ENCODE measurements at regions not wholly inside any gene's neighbourhood (a gene's known extent, or its start where the extent isn't known, plus 50 kb on each side); places are given as distances from the start of the nearest gene placed in this dataset.

DNA sequence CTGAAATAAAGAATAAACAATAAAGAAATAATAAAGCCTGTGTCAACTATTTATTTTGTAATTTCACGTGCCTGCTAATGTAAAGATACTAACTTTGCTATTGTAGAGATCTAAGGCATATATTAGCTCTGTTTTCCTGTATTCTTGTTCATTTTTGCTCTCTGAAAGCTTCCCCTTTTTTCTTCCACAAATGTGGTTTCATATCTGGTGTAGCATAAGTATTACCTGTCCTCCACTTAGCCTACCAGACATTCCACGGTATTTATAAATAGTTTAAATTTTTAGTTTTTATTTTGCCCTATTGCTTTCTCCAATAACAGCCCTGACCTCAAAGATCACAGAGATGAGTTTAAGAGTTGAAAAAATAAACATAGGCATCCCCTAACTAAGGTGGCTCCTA is 92.6 kb upstream of the ATP2B1 start:
- Mint-ChIP-seq H3K4me3 (no peak overlapping the region), H3K36me3 (no peaks in the 10 kb centered on the region), H3K9me3 (no peaks in the 10 kb centered on the region), H3K27me3 (no peaks in the 10 kb centered on the region), H3K4me1 (ENCODE audit: unreplicated experiment) (peaks cover 15% of the 10 kb centered on the region), H3K27ac (no peak overlapping the region)
- TF ChIP-seq, protein P1, sequence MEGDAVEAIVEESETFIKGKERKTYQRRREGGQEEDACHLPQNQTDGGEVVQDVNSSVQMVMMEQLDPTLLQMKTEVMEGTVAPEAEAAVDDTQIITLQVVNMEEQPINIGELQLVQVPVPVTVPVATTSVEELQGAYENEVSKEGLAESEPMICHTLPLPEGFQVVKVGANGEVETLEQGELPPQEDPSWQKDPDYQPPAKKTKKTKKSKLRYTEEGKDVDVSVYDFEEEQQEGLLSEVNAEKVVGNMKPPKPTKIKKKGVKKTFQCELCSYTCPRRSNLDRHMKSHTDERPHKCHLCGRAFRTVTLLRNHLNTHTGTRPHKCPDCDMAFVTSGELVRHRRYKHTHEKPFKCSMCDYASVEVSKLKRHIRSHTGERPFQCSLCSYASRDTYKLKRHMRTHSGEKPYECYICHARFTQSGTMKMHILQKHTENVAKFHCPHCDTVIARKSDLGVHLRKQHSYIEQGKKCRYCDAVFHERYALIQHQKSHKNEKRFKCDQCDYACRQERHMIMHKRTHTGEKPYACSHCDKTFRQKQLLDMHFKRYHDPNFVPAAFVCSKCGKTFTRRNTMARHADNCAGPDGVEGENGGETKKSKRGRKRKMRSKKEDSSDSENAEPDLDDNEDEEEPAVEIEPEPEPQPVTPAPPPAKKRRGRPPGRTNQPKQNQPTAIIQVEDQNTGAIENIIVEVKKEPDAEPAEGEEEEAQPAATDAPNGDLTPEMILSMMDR (conservative IDR thresholded peaks at IDR 0.05), result no peak
- DNase-seq (ENCODE audit: extremely low spot score, unreplicated experiment), result no peak

DNA sequence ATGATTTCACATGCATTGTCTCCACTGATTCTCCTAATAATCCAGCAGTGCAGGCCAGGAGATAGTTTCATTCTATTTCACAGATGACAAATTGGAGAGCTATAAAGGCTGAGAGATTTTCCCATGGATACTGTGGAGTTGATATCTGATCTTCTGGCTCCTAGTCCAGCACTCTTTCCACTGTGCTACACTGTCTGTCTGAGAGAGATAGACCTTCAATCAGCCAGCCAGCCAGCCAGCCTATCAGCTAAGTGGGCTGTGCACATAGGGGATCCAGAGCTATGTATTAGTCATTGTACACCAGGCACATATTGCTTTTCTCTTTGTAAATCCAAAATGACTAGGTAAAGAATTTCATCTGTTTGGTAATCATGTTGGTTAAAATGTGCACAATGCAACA is 91.8 kb upstream of the ATP2B1 start:
- Mint-ChIP-seq H3K4me3 (no peak overlapping the region), H3K27ac (no peak overlapping the region), H3K36me3 (no peaks in the 10 kb centered on the region), H3K27me3 (no peaks in the 10 kb centered on the region), H3K4me1 (ENCODE audit: unreplicated experiment) (peaks cover 15% of the 10 kb centered on the region), H3K9me3 (peaks cover under 1% of the 10 kb centered on the region)
- DNase-seq (ENCODE audit: extremely low spot score, unreplicated experiment), result no peak
- TF ChIP-seq, protein P1 (conservative IDR thresholded peaks at IDR 0.05), result no peak

DNA sequence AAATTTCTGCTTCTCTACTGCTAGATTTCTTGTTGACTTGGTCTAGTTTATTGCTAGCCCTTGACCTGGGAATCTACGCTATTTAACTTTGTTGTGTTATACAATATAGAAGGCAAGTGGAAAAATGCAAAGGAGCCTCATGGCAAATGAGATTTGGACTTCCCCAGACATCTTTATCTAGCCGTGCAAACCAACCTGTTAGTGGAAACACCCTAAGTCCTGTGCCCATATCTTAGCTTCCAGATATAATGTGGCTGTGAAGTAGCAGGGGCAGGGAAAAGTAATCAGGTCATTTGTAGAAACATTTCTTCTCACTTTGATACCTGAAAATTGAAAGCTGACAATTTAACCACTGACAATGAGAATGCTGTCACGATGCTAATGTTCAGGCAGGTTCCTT is 90.7 kb upstream of the ATP2B1 start:
- TF ChIP-seq, protein P1 (conservative IDR thresholded peaks at IDR 0.05), result no peak
- no peaks in the 10 kb centered on the region for H3K27me3 Mint-ChIP-seq
- H3K27ac Mint-ChIP-seq, result no peak overlapping the region
- no peak overlapping the region for H3K4me3 Mint-ChIP-seq
- DNase-seq (ENCODE audit: extremely low spot score, unreplicated experiment), result no peak
- peaks cover 15% of the 10 kb centered on the region for H3K4me1 Mint-ChIP-seq (ENCODE audit: unreplicated experiment)
- no peaks in the 10 kb centered on the region for H3K36me3 Mint-ChIP-seq
- H3K9me3 Mint-ChIP-seq, result peaks cover 4% of the 10 kb centered on the region

DNA sequence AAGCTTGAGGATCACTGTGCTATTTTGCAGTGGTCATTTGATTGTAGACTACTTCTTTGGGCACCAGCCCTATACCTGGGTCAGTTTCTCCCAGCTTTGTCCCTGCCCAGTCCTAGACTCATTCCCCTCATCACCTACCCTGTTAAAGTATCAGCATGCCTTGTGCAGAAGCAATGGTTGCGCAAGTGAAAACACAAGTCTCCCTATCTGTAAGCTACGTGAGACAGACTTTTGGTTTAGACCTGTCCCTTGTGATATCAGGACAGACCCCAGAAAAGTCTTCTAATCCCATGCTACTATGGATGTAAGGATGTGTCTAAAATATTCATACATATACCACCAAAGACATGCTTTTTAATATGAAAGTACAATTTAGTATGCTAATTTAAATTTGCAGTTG is 88.8 kb upstream of the ATP2B1 start:
- Mint-ChIP-seq H3K4me1 (ENCODE audit: unreplicated experiment) (peaks cover 8% of the 10 kb centered on the region), H3K27ac (no peak overlapping the region), H3K9me3 (peaks cover 4% of the 10 kb centered on the region), H3K4me3 (no peak overlapping the region), H3K27me3 (no peaks in the 10 kb centered on the region), H3K36me3 (no peaks in the 10 kb centered on the region)
- DNase-seq (ENCODE audit: extremely low spot score, unreplicated experiment), result no peak
- TF ChIP-seq, protein P1 (conservative IDR thresholded peaks at IDR 0.05), result no peak

DNA sequence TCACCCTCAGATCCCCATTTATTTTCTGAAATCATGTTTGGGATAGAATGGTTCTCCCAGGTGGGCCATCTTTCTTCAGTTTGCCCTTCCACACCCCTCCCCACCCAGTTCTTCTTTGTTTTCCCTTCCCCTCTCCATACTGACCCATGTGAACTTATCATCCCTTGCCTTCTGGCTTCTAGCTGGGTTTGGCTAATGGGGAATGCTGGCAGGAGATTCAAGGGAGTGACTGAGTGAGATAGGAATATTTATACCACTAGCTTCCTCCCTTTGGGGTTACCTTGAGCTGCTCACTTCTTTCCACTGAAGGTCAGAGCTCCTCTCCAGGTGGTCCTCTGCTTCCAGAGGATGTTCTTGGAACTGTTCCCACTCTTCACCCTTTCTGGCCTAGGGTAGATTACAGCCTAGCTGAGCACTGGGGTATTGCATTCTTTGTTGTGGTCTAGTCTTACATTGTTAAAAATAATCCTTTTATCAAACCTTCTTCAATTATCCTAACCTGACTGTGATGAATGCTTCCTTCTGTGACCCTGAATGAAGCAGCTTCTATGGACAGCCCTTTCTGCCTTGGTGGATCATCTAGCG is 88.3 kb upstream of the ATP2B1 start:
- TF ChIP-seq, protein P1 (conservative IDR thresholded peaks at IDR 0.05), result no peak
- Mint-ChIP-seq H3K27me3 (no peaks in the 10 kb centered on the region), H3K9me3 (peaks cover 4% of the 10 kb centered on the region), H3K4me1 (ENCODE audit: unreplicated experiment) (peaks cover 2% of the 10 kb centered on the region), H3K4me3 (no peak overlapping the region), H3K27ac (no peak overlapping the region), H3K36me3 (no peaks in the 10 kb centered on the region)
- DNase-seq (ENCODE audit: extremely low spot score, unreplicated experiment), result no peak

DNA sequence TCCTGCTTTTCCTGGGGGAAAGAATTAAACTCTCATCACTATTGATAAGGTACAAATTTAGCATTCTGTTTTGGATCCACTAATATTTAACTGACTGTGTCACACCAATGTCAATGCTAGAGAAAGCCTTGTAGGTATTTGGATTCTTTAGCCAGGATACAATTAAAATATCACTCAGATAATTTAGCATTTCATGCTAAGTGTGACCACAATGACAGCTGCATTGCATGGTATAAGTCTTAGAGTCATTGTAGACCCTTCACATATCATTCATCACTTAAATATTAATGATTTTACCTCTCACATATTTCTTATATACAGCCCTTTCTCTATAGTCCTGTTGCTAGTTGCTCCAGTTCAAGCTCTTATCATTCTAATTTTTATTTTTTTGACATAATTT is 85.3 kb upstream of the ATP2B1 start:
- Mint-ChIP-seq H3K4me1 (ENCODE audit: unreplicated experiment) (no peaks in the 10 kb centered on the region), H3K27ac (no peak overlapping the region), H3K9me3 (peaks cover 4% of the 10 kb centered on the region), H3K4me3 (no peak overlapping the region), H3K27me3 (no peaks in the 10 kb centered on the region), H3K36me3 (no peaks in the 10 kb centered on the region)
- no peak for DNase-seq (ENCODE audit: extremely low spot score, unreplicated experiment)
- TF ChIP-seq, protein P1 (conservative IDR thresholded peaks at IDR 0.05), result no peak
